Trophoblast cell (in vitro differentiated cells and primary cell): ENCODE measurements at regions not wholly inside any gene's neighbourhood (a gene's known extent, or its start where the extent isn't known, plus 50 kb on each side); places are given as distances from the start of the nearest gene placed in this dataset.

Experiments
- DNase-seq, 2 donors: peaks; one replicate each; pipeline ENCODE4 v3.0.0-alpha.2; 2016
- H2AFZ ChIP-seq: 2 replicates; pipeline ENCODE4 v1.6.1; 2013; ENCODE audit warnings: low read length, moderate library complexity, mild to moderate bottlenecking; ENCODE audit not compliant: insufficient read depth, poor library complexity
- H2AK5ac ChIP-seq: 2 replicates; pipeline ENCODE4 v1.6.1; 2013; ENCODE audit warnings: mild to moderate bottlenecking, low read length
- H2BK120ac ChIP-seq: 2 replicates; pipeline ENCODE4 v1.6.1; 2013; ENCODE audit warnings: low read length, mild to moderate bottlenecking, moderate library complexity; ENCODE audit not compliant: insufficient read depth, poor library complexity
- H2BK12ac ChIP-seq: 2 replicates; pipeline ENCODE4 v1.6.1; 2013; ENCODE audit warnings: mild to moderate bottlenecking, low read length, moderate library complexity
- H2BK5ac ChIP-seq: 2 replicates; pipeline ENCODE4 v1.6.1; 2013; ENCODE audit warnings: low read length, low read depth, moderate library complexity, mild to moderate bottlenecking; ENCODE audit not compliant: poor library complexity
- H3K14ac ChIP-seq: 2 replicates; pipeline ENCODE4 v1.6.1; 2013; ENCODE audit warnings: mild to moderate bottlenecking, low read length
- H3K18ac ChIP-seq: 2 replicates; pipeline ENCODE4 v1.6.1; 2013; ENCODE audit warnings: mild to moderate bottlenecking, low read length
- H3K23ac ChIP-seq: 2 replicates; pipeline ENCODE4 v1.6.1; 2013; ENCODE audit warnings: low read length
- H3K27ac ChIP-seq: 2 replicates; pipeline ENCODE4 v1.5.1; 2013; ENCODE audit warnings: low read depth, mild to moderate bottlenecking, inconsistent platforms, low read length, moderate library complexity
- H3K27me3 ChIP-seq: 2 replicates; pipeline ENCODE4 v1.6.1; 2013; ENCODE audit warnings: inconsistent platforms, mild to moderate bottlenecking, low read length, moderate library complexity; ENCODE audit not compliant: insufficient read depth
- H3K36me3 ChIP-seq, 2 experiments: 1 replicate in 1 of 2; 2 replicates in 1 of 2; pipeline ENCODE4 v1.6.1; 2013; ENCODE audit warnings: low read length in 2 of 2, mild to moderate bottlenecking in 2 of 2, moderate library complexity in 1 of 2; ENCODE audit not compliant: insufficient read depth in 2 of 2, control insufficient read depth in 1 of 2
- H3K4ac ChIP-seq: 2 replicates; pipeline ENCODE4 v1.6.1; 2013; ENCODE audit warnings: low read depth, mild to moderate bottlenecking, low read length, moderate library complexity
- H3K4me1 ChIP-seq, 2 experiments: 1 replicate in 1 of 2; 2 replicates in 1 of 2; pipeline ENCODE4 v1.6.1; 2013; ENCODE audit warnings: low read length in 2 of 2, mild to moderate bottlenecking in 2 of 2, moderate library complexity in 1 of 2; ENCODE audit not compliant: insufficient read depth in 2 of 2, control insufficient read depth in 1 of 2
- H3K4me2 ChIP-seq: 2 replicates; pipeline ENCODE4 v1.6.1; 2013; ENCODE audit warnings: inconsistent platforms, mild to moderate bottlenecking, low read length, moderate library complexity
- H3K4me3 ChIP-seq: 2 replicates; pipeline ENCODE4 v1.5.1; 2013; ENCODE audit warnings: mild to moderate bottlenecking, low read depth, low read length, inconsistent platforms
- H3K79me1 ChIP-seq: one replicate; pipeline ENCODE4 v1.6.1; 2013; ENCODE audit warnings: low read length
- H3K79me2 ChIP-seq: 2 replicates; pipeline ENCODE4 v1.6.1; 2013; ENCODE audit warnings: low read length, mild to moderate bottlenecking; ENCODE audit not compliant: control insufficient read depth, insufficient read depth, poor library complexity
- H3K9ac ChIP-seq: 2 replicates; pipeline ENCODE4 v1.6.1; 2013; ENCODE audit warnings: mild to moderate bottlenecking, low read length
- H3K9me3 ChIP-seq: 2 replicates; pipeline ENCODE4 v1.6.1; 2013; ENCODE audit warnings: low read depth, mild to moderate bottlenecking, control low read depth, inconsistent platforms, low read length; ENCODE audit not compliant: insufficient read depth
- H4K12ac ChIP-seq: 2 replicates; pipeline ENCODE4 v1.6.1; 2013; ENCODE audit warnings: low read depth, mild to moderate bottlenecking, low read length, moderate library complexity
- H4K8ac ChIP-seq: 2 replicates; pipeline ENCODE4 v1.6.1; 2013; ENCODE audit warnings: low read depth, mild to moderate bottlenecking, low read length, moderate library complexity
- H4K91ac ChIP-seq: one replicate; pipeline ENCODE4 v1.6.1; 2013; ENCODE audit warnings: low read depth, mild to moderate bottlenecking, low read length, moderate library complexity
- WGBS: extraction: QIAGEN DNeasy Blood & Tissue Kit; methylation state at CpG from one replicate; pipeline ENCODE4 v1.1.7; 2013; ENCODE audit warnings: missing lambda C conversion rate; ENCODE audit not compliant: insufficient read length, insufficient coverage; ENCODE audit errors: extremely low coverage; 5-methylcytosine and 5-hydroxymethylcytosine counted together

DNA sequence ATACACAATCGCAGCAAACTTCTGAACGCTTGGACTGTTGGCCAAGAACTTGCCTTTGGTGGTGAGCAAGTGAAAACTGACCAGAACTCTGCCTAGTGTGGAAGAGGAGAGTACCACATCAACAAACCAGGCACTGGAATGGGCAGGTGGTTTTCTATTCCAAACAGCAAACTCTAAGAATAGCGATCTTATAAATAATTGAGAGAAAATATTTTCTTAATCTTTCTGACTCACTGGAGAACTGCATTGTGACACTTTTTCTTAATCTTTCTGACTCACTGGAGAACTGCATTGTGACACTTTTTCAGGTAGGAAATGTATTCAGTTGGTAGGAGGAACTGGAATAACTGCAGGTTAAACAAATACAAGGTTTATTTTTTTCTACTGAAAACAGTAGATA is 57.0 kb upstream of the SORBS2 start:
- no CpG with 5 or more reads among the region's 3 CpGs for WGBS
- no peaks in the 10 kb centered on the region for H3K79me2 ChIP-seq

DNA sequence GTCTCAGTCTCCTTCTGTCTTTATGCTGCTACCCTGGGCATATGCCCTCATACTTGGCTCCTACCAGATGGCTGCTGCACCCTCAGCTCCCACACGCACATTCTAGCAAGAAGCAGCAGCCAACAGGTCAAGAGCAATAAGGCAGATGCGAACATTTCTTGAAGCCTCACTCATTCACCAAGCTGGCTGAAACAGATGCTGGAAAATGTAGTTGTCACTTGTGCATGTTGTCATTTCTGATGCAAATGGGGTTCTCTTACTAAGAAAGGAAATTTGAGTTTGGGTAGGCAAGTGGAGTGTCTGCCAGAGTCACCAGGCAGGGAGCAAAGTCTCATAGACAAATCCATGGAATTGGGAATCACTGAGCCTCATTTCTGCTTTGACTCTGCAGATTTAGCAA is 57.4 kb upstream of the SORBS2 start:
- H3K9me3 ChIP-seq: no peaks in the 10 kb centered on the region
- H4K12ac ChIP-seq: no peak overlapping the region
- H3K18ac ChIP-seq: no peak overlapping the region
- H2AFZ ChIP-seq: no peak overlapping the region
- H2BK5ac ChIP-seq: no peak overlapping the region
- DNase-seq: no peak
- H2BK120ac ChIP-seq: no peak overlapping the region
- no peak overlapping the region for H2AK5ac ChIP-seq
- H3K4me1 ChIP-seq: no peaks in the 10 kb centered on the region
- no peak overlapping the region for H3K14ac ChIP-seq
- H4K91ac ChIP-seq: no peak overlapping the region
- no peaks in the 10 kb centered on the region for H3K79me1 ChIP-seq
- no peak overlapping the region for H3K4ac ChIP-seq
- no peaks in the 10 kb centered on the region for H3K27me3 ChIP-seq
- no peak overlapping the region for H3K4me2 ChIP-seq
- no CpG with 5 or more reads among the region's 2 CpGs for WGBS
- H2BK12ac ChIP-seq: no peak overlapping the region
- H3K9ac ChIP-seq: no peak overlapping the region
- H3K4me3 ChIP-seq: no peak overlapping the region
- no peak overlapping the region for H3K27ac ChIP-seq
- H4K8ac ChIP-seq: no peak overlapping the region
- H3K36me3 ChIP-seq: no peaks in the 10 kb centered on the region
- H3K79me2 ChIP-seq: no peaks in the 10 kb centered on the region
- H3K23ac ChIP-seq: no peak overlapping the region

More for the DNA sequence above, 57.0 kb upstream of the SORBS2 start:
- Histone ChIP-seq H2AK5ac (no peak overlapping the region), H2BK120ac (no peak overlapping the region), H3K79me1 (no peaks in the 10 kb centered on the region), H2BK12ac (no peak overlapping the region), H3K14ac (no peak overlapping the region), H3K4ac (no peak overlapping the region), H2AFZ (no peak overlapping the region), H3K18ac (no peak overlapping the region), H3K4me3 (no peak overlapping the region), H3K4me1 (no peaks in the 10 kb centered on the region), H3K23ac (no peak overlapping the region), H4K8ac (no peak overlapping the region), H2BK5ac (no peak overlapping the region), H3K4me2 (no peak overlapping the region), H3K9ac (no peak overlapping the region), H3K27ac (no peak overlapping the region), H3K27me3 (no peaks in the 10 kb centered on the region), H3K36me3 (no peaks in the 10 kb centered on the region), H4K91ac (no peak overlapping the region), H4K12ac (no peak overlapping the region), H3K9me3 (no peaks in the 10 kb centered on the region)
- DNase-seq: peak in 1 of 2 donors; percentile 66

DNA sequence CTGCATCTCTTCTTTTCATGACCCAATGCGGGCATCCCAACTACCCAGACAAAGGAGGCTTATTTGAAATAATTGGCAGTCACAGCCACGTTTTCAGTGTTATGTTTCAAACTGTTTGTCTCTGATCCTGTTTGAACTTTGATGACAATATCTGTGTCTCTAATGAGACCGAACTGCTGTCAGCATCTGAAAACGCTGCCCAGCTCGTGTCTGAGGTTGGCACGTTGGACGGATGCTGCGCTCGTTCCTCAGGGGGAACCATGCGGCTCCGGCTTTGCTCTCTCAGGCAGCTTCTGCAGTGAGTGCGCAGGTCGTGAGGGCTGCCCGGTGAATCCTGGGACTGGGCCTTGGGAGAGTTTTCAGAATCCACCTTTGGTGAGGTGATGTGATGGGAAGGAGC is 58.4 kb upstream of the SORBS2 start:
- no CpG with 5 or more reads among the region's 14 CpGs for WGBS
- H3K79me1 ChIP-seq: no peaks in the 10 kb centered on the region
- H2BK5ac ChIP-seq: no peak overlapping the region
- H2AFZ ChIP-seq: no peak overlapping the region
- no peaks in the 10 kb centered on the region for H3K4me1 ChIP-seq
- no peak overlapping the region for H3K9ac ChIP-seq
- H3K36me3 ChIP-seq: no peaks in the 10 kb centered on the region
- no peak overlapping the region for H2BK120ac ChIP-seq
- no peak overlapping the region for H4K12ac ChIP-seq
- no peak overlapping the region for H3K4me2 ChIP-seq
- no peak overlapping the region for H4K8ac ChIP-seq
- no peak overlapping the region for H4K91ac ChIP-seq
- H3K79me2 ChIP-seq: no peaks in the 10 kb centered on the region
- H3K4me3 ChIP-seq: no peak overlapping the region
- no peak overlapping the region for H2BK12ac ChIP-seq
- DNase-seq: no peak
- H3K9me3 ChIP-seq: no peaks in the 10 kb centered on the region
- H3K14ac ChIP-seq: no peak overlapping the region
- H3K23ac ChIP-seq: no peak overlapping the region
- H3K27me3 ChIP-seq: no peaks in the 10 kb centered on the region
- H3K18ac ChIP-seq: no peak overlapping the region
- H2AK5ac ChIP-seq: no peak overlapping the region
- no peak overlapping the region for H3K27ac ChIP-seq
- no peak overlapping the region for H3K4ac ChIP-seq

DNA sequence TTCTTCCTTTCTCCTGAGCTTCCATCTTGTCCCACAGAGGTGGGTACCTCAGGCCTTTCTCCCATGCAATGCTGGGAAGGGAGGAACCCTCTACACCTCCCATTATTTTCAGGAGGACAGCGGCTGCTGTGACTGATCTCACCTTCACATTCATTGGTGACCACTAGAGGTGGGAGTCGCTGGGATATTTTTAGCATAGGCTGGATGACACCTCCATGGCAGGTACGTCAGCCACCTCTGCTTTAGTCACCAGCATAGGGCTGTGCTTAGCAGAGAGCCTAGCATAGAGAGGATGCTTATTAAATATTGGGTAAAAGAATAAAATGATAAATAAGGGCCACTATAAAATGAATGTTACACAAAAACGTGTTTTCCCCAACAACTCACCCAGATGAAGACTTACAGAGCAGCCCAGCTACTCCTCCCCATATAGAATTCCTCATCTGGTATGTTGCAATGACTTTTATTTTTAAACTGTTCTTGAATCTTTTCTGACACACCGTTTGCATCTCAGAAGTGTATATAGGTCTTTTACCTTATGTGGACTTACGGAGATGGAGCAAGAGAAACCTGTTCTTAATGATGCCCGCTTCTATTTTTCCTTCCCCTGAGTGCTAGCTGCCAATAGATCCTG is 60.9 kb upstream of the SORBS2 start:
- Histone ChIP-seq H2BK12ac (no peak overlapping the region), H3K9me3 (no peaks in the 10 kb centered on the region), H3K27me3 (no peaks in the 10 kb centered on the region), H3K9ac (no peak overlapping the region), H3K4me2 (no peak overlapping the region), H3K4me1 (no peaks in the 10 kb centered on the region), H3K4me3 (no peak overlapping the region), H4K8ac (no peak overlapping the region), H4K91ac (no peak overlapping the region), H3K18ac (no peak overlapping the region), H4K12ac (no peak overlapping the region), H3K4ac (no peak overlapping the region), H2AK5ac (no peak overlapping the region), H3K79me1 (no peaks in the 10 kb centered on the region), H2BK120ac (no peak overlapping the region), H3K14ac (no peak overlapping the region), H3K36me3 (no peaks in the 10 kb centered on the region), H3K23ac (no peak overlapping the region), H3K27ac (no peak overlapping the region), H2BK5ac (no peak overlapping the region), H3K79me2 (no peaks in the 10 kb centered on the region), H2AFZ (no peak overlapping the region)
- no CpG with 5 or more reads among the region's 7 CpGs for WGBS
- no peak for DNase-seq
